Activated CD4-positive, alpha-beta T cell treated with anti-CD3 and anti-CD28 coated beads, Interleukin-2, Interleukin-4, amounts not matched to agents 100 ng/mL and 50 ng/mL, durations not matched to agents 16 hours and 8 hours (primary cell): ENCODE measurements at regions not wholly inside any gene's neighbourhood (a gene's known extent, or its start where the extent isn't known, plus 50 kb on each side); places are given as distances from the start of the nearest gene placed in this dataset.

ENCODE experiments used
- DNase-seq: peaks from one replicate; pipeline ENCODE4 v3.0.0-alpha.2; 2020; ENCODE audit warnings: low spot score

DNA sequence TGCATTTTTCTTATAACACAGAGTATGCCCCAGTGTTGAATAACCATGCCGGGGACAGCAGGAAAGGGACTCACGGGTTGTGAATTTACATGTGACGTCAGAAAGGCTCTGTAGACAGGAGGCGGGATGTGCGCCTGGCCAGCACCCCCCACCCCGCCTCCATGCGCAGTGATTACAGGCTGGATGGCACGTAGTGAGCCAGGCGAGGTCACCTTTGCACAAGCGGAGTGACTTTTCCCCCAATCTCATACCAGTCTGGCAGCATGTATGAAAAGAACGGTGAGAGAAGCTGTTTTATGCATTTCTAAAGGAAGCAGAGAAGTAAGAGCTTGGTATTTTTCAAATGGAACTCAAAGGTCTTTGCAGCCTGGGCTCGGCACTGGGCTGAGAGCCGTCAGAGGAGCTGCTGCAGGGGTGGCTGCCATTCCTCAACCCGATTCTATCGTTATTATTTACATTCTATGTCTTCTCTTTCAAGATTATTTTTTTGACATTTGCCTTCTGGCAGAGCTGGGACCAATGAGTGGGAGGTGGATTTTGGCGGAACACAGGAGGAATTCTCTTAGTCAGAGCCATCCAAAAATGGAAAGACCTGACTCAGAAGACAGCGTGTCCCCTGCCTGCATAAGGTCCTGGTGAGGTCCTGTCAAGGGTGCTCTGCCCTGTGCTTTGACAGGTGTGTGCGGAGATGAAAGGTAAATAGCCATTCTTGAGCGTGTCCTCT lies 115.6 kb upstream of the SLC45A1 start:
- no peak for DNase-seq

DNA sequence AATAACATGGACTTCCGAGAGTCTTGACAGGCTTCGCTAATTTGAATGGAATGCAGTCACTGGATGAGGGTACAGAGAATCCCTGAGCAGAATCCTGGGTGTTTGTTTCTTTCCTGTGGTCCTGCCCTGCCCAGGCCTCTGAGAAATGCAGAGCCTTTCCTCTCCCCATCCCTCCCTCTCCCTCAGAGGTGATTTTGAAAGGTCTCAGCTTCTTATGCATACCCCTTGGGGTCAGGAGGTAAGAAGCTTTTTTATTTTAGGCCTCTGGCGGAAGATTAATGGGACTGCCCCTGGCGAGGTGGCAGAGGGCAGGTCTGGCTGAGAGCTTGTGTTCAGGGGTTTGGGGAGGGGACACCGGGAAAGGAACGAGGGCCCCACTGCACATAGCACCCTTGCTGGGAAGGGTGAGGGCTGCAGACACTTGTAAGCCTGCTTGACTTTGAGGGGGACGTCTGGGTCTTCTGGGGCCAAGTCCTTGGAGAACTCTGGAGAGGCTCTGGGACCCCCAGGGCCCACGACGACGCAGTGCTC lies 116.5 kb upstream of the SLC45A1 start:
- no peak for DNase-seq

- DNase-seq = no peak
Measured at GRCh38 chr1:8200317-8201115, 117.4 kb upstream of the SLC45A1 start.

DNA sequence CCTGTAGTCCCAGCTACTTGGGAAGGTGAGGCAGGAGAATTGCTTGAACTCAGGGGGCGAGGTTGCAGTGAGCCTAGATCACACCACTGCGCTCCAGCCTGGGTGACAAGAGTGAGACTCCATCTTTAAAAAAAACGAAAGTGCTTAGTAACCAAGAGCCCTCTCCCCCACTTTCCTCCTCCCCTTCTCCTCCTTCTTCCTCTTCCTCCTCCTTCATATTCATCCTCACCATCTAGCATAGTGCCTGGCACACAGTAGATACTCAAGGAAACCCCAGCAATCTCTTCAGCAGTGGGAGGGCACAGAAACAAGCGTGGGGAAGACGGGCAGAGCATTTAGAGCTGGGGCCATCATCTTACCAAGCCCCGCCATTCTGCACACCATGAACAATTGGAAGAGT lies 119.4 kb upstream of the SLC45A1 start:
- no peak for DNase-seq

DNA sequence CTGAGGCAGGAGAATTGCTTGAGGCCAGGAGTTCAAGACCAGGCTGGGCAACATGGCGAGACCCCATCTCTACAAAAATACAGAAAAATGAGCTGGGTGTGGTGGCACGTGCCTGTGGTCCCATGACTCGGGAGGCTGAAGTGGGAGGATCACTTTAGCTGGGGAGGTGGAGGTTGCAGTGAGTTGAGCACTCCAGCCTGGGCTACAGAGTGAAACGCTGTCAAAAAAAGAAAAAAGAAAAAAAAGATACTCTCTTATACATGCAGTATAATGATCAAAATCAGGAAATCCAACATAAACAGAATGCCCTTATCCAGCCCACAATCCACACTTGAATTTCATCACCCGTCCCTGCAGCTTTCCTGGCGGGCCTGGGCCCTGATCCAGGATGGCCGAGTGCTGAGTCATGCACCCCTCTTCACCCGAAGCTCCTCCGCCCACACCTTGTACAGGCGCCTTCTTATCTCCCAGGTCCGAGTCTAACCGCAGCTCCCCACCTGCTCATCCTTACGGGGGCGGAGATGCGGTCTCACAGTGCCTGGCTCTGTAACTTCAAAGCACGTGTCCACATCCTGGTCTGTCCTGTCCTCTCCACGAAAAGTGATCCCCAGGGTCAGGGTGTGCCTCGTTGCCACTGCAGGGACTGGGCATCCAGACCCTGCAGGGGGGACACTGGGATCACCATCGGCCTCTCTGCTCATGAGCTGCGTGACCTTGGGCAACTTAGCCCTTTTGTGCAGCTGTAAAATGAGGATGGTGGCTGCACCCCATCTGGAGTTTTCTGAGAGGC lies 120.2 kb upstream of the SLC45A1 start:
- no peak for DNase-seq

- no peak for DNase-seq
Measured at GRCh38 chr1:8194481-8195227, 123.3 kb upstream of the SLC45A1 start.

DNA sequence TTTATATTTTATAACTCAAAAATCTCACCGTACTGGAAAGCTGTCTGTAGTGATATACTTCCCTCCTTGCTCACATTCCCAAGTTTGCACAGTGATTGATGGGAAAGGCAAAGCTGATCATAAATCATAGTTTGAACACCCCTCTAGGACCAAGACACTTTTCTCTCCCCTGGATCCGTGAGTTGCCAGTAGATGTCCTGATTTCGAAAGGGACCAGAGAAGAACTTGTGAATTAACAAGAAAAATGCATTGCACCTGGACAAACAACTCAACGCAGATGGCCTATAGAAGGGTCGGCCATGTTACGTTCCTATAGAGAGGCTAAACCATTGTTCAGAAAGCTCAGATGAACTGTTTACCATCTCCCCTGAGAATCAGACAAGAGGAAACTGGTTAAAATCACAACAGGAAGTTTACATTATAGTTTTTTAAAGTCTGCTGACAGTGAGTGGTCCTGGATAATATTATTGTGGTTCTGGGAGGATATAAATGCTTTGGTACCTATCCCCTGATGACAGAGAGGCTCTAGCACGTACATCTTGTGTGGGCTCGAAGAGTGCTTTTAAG lies 124.0 kb upstream of the SLC45A1 start:
- DNase-seq = no peak

- no peak for DNase-seq
Measured at GRCh38 chr1:8191474-8191873, 126.4 kb upstream of the SLC45A1 start.

DNA sequence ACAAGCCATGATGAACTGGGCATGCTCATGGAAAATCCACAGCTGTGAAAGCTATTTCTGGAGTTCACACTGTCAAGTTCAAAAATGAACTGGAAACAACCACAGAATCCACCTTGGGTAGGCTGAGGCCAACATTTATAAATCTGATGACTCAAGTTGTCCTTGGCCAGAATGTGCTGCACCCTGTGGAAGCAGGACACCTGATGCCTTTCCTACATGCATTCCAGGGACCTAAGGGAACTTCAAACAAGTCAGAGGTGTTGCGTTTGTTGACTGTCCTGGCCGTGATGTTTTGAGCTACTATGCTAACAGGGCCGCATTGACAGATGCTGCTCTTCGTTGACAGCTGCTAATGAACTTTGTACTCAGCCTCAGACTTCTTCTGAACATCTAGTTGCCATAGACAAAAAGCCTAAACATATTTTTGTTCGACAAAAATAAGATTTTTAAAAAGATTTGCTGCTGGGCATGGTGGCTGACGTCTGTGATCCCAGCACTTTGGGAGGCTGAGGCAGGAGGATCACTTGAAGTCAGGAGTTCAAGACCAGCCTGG lies 127.9 kb upstream of the SLC45A1 start:
- no peak for DNase-seq

DNA sequence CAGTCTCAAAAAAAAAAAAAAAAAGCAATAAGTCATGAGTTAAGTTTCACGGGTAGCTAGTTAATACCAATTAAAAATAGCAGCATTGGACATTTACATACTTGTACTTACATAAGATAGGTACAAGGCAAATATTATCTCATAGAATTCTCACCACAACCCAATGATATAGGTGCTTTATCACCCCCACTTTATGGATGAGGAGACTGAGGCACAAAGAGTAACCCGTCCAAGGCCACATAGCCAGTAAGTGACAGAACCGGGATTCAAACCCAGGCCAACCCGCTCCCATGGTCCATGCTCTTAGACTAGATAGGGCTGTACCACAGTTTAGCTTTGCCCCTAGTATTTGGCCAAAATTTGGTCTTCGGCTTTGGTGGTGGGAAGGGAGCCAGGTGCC lies 132.5 kb upstream of the SLC45A1 start:
- DNase-seq = no peak

GRCh38 chr1:8184301-8184700 lies 133.6 kb upstream of the SLC45A1 start:
- DNase-seq = no peak

- DNase-seq = peak; percentile 80
Measured at GRCh38 chr1:8182034-8182761, 135.7 kb upstream of the SLC45A1 start.

DNA sequence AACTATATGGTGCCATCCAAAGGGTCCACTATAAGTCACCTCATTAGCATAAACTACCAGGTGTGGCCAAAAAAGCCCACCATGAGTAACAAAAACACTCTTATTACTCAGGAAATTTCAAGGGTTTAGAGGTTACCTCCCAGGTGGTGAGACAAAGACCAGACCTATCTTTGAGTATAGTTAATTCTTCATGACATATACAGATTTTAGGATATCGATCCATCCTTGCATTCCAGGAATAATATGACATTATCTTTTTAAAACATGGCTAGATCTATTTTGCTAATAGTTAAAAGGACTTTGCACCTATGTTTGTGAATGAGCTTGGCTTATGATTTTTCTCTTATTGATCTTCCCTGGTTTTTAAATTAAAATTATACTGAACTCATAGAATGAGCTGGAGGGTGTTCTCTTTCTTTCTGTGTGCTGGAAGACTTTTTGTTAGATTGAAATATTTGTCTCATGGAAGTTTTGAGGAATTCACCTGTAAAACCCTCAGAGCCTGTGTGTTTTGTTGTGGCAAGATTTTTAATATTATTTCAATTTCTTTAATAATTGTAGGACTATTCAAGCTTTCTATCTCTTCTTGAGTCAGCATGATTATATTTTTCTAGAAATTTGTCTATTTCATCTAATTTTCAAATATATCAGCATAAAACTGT lies 138.7 kb upstream of the SLC45A1 start:
- no peak for DNase-seq

DNA sequence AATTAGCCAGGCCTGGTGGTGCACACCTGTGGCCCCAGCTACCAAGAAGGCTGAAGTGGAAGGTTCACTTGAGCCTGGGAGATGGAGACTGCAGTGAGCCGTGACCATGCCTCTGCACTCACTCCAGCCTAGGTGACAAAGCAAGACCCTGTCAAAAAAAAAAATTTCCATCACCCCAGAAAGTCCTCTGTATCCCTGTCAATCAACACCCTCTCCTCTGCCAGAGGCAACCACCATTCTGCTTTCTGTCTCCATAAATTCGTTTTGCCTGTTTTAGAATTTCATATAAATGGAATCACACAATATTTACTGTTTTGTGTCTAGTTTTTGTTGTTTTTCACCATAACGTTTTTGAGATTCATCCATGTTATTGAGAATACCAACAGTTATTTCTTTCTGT lies 141.6 kb upstream of the SLC45A1 start:
- no peak for DNase-seq

DNA sequence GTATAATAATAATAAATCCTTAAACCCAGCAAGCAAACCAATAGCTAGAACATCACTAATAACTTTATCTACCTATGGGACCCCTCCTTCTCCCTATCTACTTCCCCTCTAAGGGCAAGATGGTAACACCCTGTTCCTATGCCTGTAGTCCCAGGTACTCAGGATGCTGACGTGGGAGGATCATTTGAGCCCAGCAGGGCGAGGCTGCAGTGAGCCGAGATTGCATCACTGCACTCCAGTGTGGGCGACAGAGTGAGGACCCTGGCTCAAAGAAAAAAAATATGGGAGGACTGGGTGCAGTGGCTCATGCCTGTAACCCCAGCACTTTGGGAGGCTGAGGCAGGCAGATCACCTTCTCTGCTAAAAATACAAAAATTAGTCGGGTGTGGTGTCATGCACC lies 143.1 kb upstream of the SLC45A1 start:
- no peak for DNase-seq

GRCh38 chr1:8171751-8172464 lies 145.8 kb upstream of the ERRFI1 start:
- DNase-seq = no peak

DNA sequence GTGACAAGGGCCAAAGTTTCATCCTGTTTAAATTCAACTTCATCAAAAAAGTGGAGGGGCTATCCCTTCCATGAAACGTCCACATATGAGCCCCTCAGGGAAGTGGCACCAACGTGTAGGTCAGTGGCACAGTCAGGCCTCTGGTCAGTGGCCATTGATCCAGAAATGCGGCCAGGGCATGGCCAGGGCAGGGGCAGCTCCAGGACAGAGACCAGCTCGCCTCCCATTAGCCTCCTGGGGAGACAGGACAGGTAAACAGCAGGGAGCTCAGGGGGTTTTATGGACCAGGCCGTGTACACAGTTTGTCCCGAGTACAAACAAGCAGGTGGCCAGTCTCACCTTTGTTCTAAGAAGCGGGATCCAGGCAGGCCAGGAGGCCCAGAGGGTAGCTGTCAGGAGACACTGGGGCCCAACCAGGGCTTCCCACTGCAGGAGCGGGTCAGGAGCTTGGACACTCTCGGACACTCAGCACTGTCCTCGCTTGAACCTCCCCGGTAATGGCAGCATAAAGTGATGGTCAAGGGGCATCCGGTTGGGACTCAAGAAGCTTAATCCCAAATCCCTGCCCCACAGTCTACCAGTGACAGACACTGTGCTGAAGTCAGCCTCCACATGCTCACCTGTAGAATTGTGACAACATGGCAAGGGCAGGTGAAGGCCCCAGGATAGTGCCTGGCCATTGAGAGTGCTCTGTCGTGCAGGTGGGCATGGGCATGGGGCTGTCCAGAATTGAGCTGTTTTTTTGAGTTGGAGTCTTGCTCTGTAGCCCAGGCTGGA lies 144.1 kb upstream of the ERRFI1 start:
- DNase-seq = no peak

GRCh38 chr1:8169364-8170058 lies 143.4 kb upstream of the ERRFI1 start:
- DNase-seq = peak; percentile 76
